CD4-positive, CD25-positive, alpha-beta regulatory T cell (primary cell): ENCODE measurements at regions not wholly inside any gene's neighbourhood (a gene's known extent, or its start where the extent isn't known, plus 50 kb on each side); places are given as distances from the start of the nearest gene placed in this dataset.

Experiments
- ATAC-seq, 2 donors: fragments of 150-1000 bp; cut with Tn5 transposase; one replicate each; pipeline ENCODE4 v1.10.0; 2021; ENCODE audit warnings: low read depth in 2 of 2, moderate number of reproducible peaks in 2 of 2, moderate library complexity in 1 of 2
- DNase-seq, 3 donors: peaks; one replicate each; pipeline versions ENCODE4 v3.0.0 to v3.0.0-alpha.2; 2012 to 2022; ENCODE audit warnings: mixed read lengths in 1 of 3
- H3K27ac ChIP-seq: one replicate; pipeline ENCODE4 v1.7.0; 2013; ENCODE audit warnings: mild to moderate bottlenecking, low read length; ENCODE audit not compliant: insufficient read depth, poor library complexity, severe bottlenecking
- H3K27me3 ChIP-seq: one replicate; pipeline ENCODE4 v1.7.0; 2013; ENCODE audit warnings: low read length; ENCODE audit not compliant: control insufficient read depth, insufficient read depth
- H3K36me3 ChIP-seq: one replicate; pipeline ENCODE4 v1.7.0; 2013; ENCODE audit warnings: mild to moderate bottlenecking, low read length, moderate library complexity; ENCODE audit not compliant: control insufficient read depth, insufficient read depth
- H3K4me1 ChIP-seq: 2 replicates; pipeline ENCODE4 v1.7.0; 2013; ENCODE audit warnings: mild to moderate bottlenecking, low read length; ENCODE audit not compliant: insufficient read depth, control insufficient read depth, poor library complexity, severe bottlenecking
- H3K4me3 ChIP-seq: one replicate; pipeline ENCODE4 v1.7.0; 2013; ENCODE audit warnings: low read depth, mild to moderate bottlenecking, low read length, moderate library complexity
- H3K9me3 ChIP-seq, 2 experiments: 1 replicate in 1 of 2; 2 replicates in 1 of 2; pipeline ENCODE4 v1.7.0; 2013; ENCODE audit warnings: low read length in 2 of 2, mild to moderate bottlenecking in 1 of 2, moderate library complexity in 1 of 2; ENCODE audit not compliant: control insufficient read depth in 2 of 2
- H3K27ac Mint-ChIP-seq, 3 donors: one replicate each; pipeline ENCODE4 v1.8.0; 2020 to 2022; ENCODE audit warnings: mild to moderate bottlenecking in 3 of 3, mixed read lengths in 3 of 3, moderate library complexity in 2 of 3
- H3K27me3 Mint-ChIP-seq: one replicate; pipeline ENCODE4 v1.8.0; 2022; ENCODE audit warnings: mild to moderate bottlenecking, mixed read lengths
- H3K36me3 Mint-ChIP-seq: one replicate; pipeline ENCODE4 v1.8.0; 2020; ENCODE audit warnings: mixed read lengths
- H3K4me1 Mint-ChIP-seq, 4 donors: one replicate each; pipeline ENCODE4 v1.8.0; 2020 to 2022; ENCODE audit warnings: mixed read lengths in 4 of 4, mild to moderate bottlenecking in 1 of 4
- H3K4me3 Mint-ChIP-seq, 4 donors: one replicate each; pipeline ENCODE4 v1.8.0; 2020 to 2022; ENCODE audit warnings: mild to moderate bottlenecking in 4 of 4, mixed read lengths in 4 of 4, moderate library complexity in 3 of 4
- H3K9me3 Mint-ChIP-seq, 7 donors: one replicate each; pipeline ENCODE4 v1.8.0; 2020 to 2022; ENCODE audit warnings: mixed read lengths in 7 of 7, mild to moderate bottlenecking in 3 of 7, moderate library complexity in 2 of 7

GRCh38 chr1:217091561-217091960 is 368.3 kb upstream of the ESRRG start:
- Mint-ChIP-seq H3K27ac (no peak overlapping the region), H3K36me3 (no peaks in the 10 kb centered on the region), H3K27me3 (peaks cover 24% of the 10 kb centered on the region), H3K4me1 (peaks cover 0 to 4% (median 1%) of the 10 kb centered on the region in 4 donors), H3K4me3 (no peak overlapping the region), H3K9me3 (peaks cover 0 to 6% (median 1%) of the 10 kb centered on the region in 7 donors)
- no peak for ATAC-seq
- H3K27me3 ChIP-seq, result no peaks in the 10 kb centered on the region
- no peaks in the 10 kb centered on the region for H3K36me3 ChIP-seq
- no peak for DNase-seq
- no peak overlapping the region for H3K27ac ChIP-seq
- H3K9me3 ChIP-seq, result no peaks in the 10 kb centered on the region
- no peaks in the 10 kb centered on the region for H3K4me1 ChIP-seq
- H3K4me3 ChIP-seq, result no peak overlapping the region

GRCh38 chr1:217090060-217090911 is 367.1 kb upstream of the ESRRG start:
- H3K9me3 Mint-ChIP-seq, result peaks cover 0 to 5% (median 1%) of the 10 kb centered on the region in 7 donors
- no peak overlapping the region for H3K27ac ChIP-seq
- peak overlapping the region in 2 of 4 donors; percentile 15 to 47 for H3K4me3 Mint-ChIP-seq
- H3K4me1 Mint-ChIP-seq, result peaks cover 0 to 4% (median 1%) of the 10 kb centered on the region in 4 donors
- H3K27me3 ChIP-seq, result no peaks in the 10 kb centered on the region
- H3K9me3 ChIP-seq, result no peaks in the 10 kb centered on the region
- no peaks in the 10 kb centered on the region for H3K36me3 Mint-ChIP-seq
- H3K36me3 ChIP-seq, result no peaks in the 10 kb centered on the region
- no peak overlapping the region for H3K4me3 ChIP-seq
- H3K4me1 ChIP-seq, result no peaks in the 10 kb centered on the region
- H3K27ac Mint-ChIP-seq, result no peak overlapping the region
- DNase-seq (no peak), ATAC-seq (no peak)
- peaks cover 24% of the 10 kb centered on the region for H3K27me3 Mint-ChIP-seq

GRCh38 chr1:217089361-217090014 is 366.3 kb upstream of the ESRRG start:
- H3K4me1 Mint-ChIP-seq, result peaks cover 0 to 4% (median 1%) of the 10 kb centered on the region in 4 donors
- H3K27ac ChIP-seq, result no peak overlapping the region
- DNase-seq, result no peak
- peaks cover 0 to 5% (median 1%) of the 10 kb centered on the region in 7 donors for H3K9me3 Mint-ChIP-seq
- H3K4me3 ChIP-seq, result no peak overlapping the region
- H3K36me3 Mint-ChIP-seq, result no peaks in the 10 kb centered on the region
- H3K9me3 ChIP-seq, result no peaks in the 10 kb centered on the region
- ATAC-seq, result no peak
- no peaks in the 10 kb centered on the region for H3K36me3 ChIP-seq
- H3K27me3 ChIP-seq, result no peaks in the 10 kb centered on the region
- H3K4me1 ChIP-seq, result no peaks in the 10 kb centered on the region
- H3K27me3 Mint-ChIP-seq, result peaks cover 24% of the 10 kb centered on the region
- no peak overlapping the region for H3K4me3 Mint-ChIP-seq
- no peak overlapping the region for H3K27ac Mint-ChIP-seq

GRCh38 chr1:217088521-217089284 is 365.5 kb upstream of the ESRRG start:
- Histone ChIP-seq H3K27me3 (no peaks in the 10 kb centered on the region), H3K4me1 (no peaks in the 10 kb centered on the region), H3K36me3 (no peaks in the 10 kb centered on the region), H3K27ac (no peak overlapping the region), H3K4me3 (no peak overlapping the region), H3K9me3 (no peaks in the 10 kb centered on the region)
- Mint-ChIP-seq H3K36me3 (no peaks in the 10 kb centered on the region), H3K27ac (no peak overlapping the region), H3K27me3 (peaks cover 24% of the 10 kb centered on the region), H3K9me3 (peaks cover 0 to 4% (median 0%) of the 10 kb centered on the region in 7 donors), H3K4me3 (no peak overlapping the region), H3K4me1 (peaks cover 0 to 4% (median 1%) of the 10 kb centered on the region in 4 donors)
- DNase-seq (no peak), ATAC-seq (no peak)

GRCh38 chr1:217088011-217088410 is 364.8 kb upstream of the ESRRG start:
- no peak for DNase-seq
- H3K4me3 ChIP-seq, result no peak overlapping the region
- H3K27ac ChIP-seq, result no peak overlapping the region
- H3K9me3 Mint-ChIP-seq, result peaks cover 0 to 4% (median under 1%) of the 10 kb centered on the region in 7 donors
- peaks cover 24% of the 10 kb centered on the region for H3K27me3 Mint-ChIP-seq
- H3K27ac Mint-ChIP-seq, result no peak overlapping the region
- H3K4me3 Mint-ChIP-seq, result no peak overlapping the region
- H3K27me3 ChIP-seq, result no peaks in the 10 kb centered on the region
- no peaks in the 10 kb centered on the region for H3K36me3 Mint-ChIP-seq
- no peaks in the 10 kb centered on the region for H3K4me1 ChIP-seq
- no peak for ATAC-seq
- H3K4me1 Mint-ChIP-seq, result peaks cover 0 to 4% (median 1%) of the 10 kb centered on the region in 4 donors
- H3K36me3 ChIP-seq, result no peaks in the 10 kb centered on the region
- H3K9me3 ChIP-seq, result no peaks in the 10 kb centered on the region

- DNase-seq, result no peak
- no peak for ATAC-seq
- H3K27ac ChIP-seq, result no peak overlapping the region
- Mint-ChIP-seq H3K4me1 (no peaks in the 10 kb centered on the region), H3K4me3 (no peak overlapping the region), H3K27ac (no peak overlapping the region), H3K9me3 (peaks cover 0 to 8% (median 1%) of the 10 kb centered on the region in 7 donors), H3K36me3 (no peaks in the 10 kb centered on the region), H3K27me3 (no peaks in the 10 kb centered on the region)
- H3K27me3 ChIP-seq, result no peaks in the 10 kb centered on the region
- no peaks in the 10 kb centered on the region for H3K4me1 ChIP-seq
- no peaks in the 10 kb centered on the region for H3K36me3 ChIP-seq
- no peaks in the 10 kb centered on the region for H3K9me3 ChIP-seq
- no peak overlapping the region for H3K4me3 ChIP-seq
Observed at GRCh38 chr1:217079584-217079983, 356.4 kb upstream of the ESRRG start.

GRCh38 chr1:217078959-217079358 is 355.7 kb upstream of the ESRRG start:
- H3K36me3 Mint-ChIP-seq, result no peaks in the 10 kb centered on the region
- H3K4me1 Mint-ChIP-seq, result no peaks in the 10 kb centered on the region
- Histone ChIP-seq H3K27ac (no peak overlapping the region), H3K4me1 (no peaks in the 10 kb centered on the region), H3K36me3 (no peaks in the 10 kb centered on the region), H3K27me3 (no peaks in the 10 kb centered on the region), H3K4me3 (no peak overlapping the region), H3K9me3 (no peaks in the 10 kb centered on the region)
- H3K4me3 Mint-ChIP-seq, result no peak overlapping the region
- ATAC-seq, result no peak
- no peaks in the 10 kb centered on the region for H3K27me3 Mint-ChIP-seq
- H3K27ac Mint-ChIP-seq, result no peak overlapping the region
- DNase-seq, result no peak
- H3K9me3 Mint-ChIP-seq, result peaks cover 0 to 8% (median 1%) of the 10 kb centered on the region in 7 donors
